ENCODE measurements at regions not wholly inside any gene's neighbourhood (a gene's known extent, or its start where the extent isn't known, plus 50 kb on each side); places are given as distances from the start of the nearest gene placed in this dataset.

DNA sequence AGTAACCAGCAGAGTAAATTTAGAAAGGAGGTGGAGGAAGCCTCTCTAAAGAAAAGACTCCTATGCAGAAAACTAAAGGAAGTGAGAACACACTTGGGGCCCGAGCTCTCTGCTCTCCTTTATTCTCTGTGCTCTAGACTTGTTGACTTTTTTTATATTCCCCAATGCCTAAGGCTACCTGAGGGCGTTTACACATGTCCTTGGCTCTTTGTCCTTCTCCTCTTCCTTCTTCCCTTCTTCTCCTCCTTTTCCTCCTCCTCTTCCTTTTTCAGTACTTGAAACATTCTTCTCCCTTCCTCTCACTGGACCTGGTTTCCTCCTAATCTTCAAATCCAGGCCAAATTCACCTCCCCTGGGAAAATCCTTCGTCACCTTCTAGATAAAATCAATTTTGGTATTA is 256.4 kb upstream of the TRPC7 start (continued):
- TF ChIP-seq TBP (IDR thresholded peaks at IDR 0.05; ENCODE audit: low read depth, low read length) (no peak), HDAC6 (IDR thresholded peaks at IDR 0.05; ENCODE audit: low read depth, low read length) (no peak), SRF (IDR thresholded peaks at IDR 0.05; ENCODE audit: low read depth, low read length) (no peak), CBX5 (IDR thresholded peaks at IDR 0.05; ENCODE audit: low read depth, low read length) (no peak)
- TF ChIP-seq, protein P1, sequence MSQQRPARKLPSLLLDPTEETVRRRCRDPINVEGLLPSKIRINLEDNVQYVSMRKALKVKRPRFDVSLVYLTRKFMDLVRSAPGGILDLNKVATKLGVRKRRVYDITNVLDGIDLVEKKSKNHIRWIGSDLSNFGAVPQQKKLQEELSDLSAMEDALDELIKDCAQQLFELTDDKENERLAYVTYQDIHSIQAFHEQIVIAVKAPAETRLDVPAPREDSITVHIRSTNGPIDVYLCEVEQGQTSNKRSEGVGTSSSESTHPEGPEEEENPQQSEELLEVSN (IDR thresholded peaks at IDR 0.05): no peak

Data from H1 (cell line).